ENCODE measurements at regions not wholly inside any gene's neighbourhood (a gene's known extent, or its start where the extent isn't known, plus 50 kb on each side); places are given as distances from the start of the nearest gene placed in this dataset.

DNA sequence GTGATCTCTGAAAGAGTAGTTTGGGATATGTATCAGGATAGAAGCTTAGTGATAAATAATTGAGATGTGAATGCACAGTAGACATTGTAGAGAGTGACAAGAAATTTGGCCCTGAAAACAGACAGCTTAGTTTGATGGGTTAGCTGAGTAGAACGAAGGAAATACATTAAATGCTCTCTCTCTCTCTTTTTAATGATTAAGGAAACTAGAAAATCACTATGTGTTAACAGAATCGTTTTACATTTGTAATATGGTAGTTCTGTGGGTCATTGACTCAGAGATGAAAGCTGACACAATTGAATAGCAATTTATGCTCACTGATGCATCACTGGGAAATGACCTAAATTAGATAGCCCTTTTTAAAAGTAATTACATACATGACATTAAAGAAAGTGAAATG lies 739.8 kb upstream of the PTPRD start:
- no peak overlapping the region for H3K4me2 ChIP-seq
- POLR2A ChIA-PET = no interaction called here
- CTCF ChIA-PET = no interaction called here
- no peak overlapping the region for H3K4me3 ChIP-seq
- H3K27ac ChIP-seq = no peak overlapping the region
- no peaks in the 10 kb centered on the region for H3K4me1 ChIP-seq
- 0% methylated on average over 2 of the region's 2 CpGs for WGBS (ENCODE audit: missing lambda C conversion rate)
- H3K9me3 ChIP-seq = no peaks in the 10 kb centered on the region
- ATAC-seq (no peak), DNase-seq (ENCODE audit: low read depth in 1 of 2, low spot score in 1 of 2) (no peak), FAIRE-seq (no peak)
- TF ChIP-seq CHD4 (IDR thresholded peaks at IDR 0.05; ENCODE audit: borderline replicate concordance) (no peak), RNF2 (IDR thresholded peaks at IDR 0.05; ENCODE audit: borderline replicate concordance, low read depth) (no peak), TP53 (CRISPR knock-in tag; IDR thresholded peaks at IDR 0.05) (no peak), ESRRA (IDR thresholded peaks at IDR 0.05; ENCODE audit: borderline replicate concordance, low read length) (no peak), KDM5A (IDR thresholded peaks at IDR 0.05) (no peak), RARB (CRISPR knock-in tag; IDR thresholded peaks at IDR 0.05) (no peak), JUN (IDR thresholded peaks at IDR 0.05) (no peak), HOXA7 (CRISPR knock-in tag; IDR thresholded peaks at IDR 0.05) (no peak), EP300 (IDR thresholded peaks at IDR 0.05) (no peak), ZC3H11A (IDR thresholded peaks at IDR 0.05) (no peak), EHMT2 (IDR thresholded peaks at IDR 0.05; ENCODE audit: low read depth) (no peak)
- TF ChIP-seq, protein P1, sequence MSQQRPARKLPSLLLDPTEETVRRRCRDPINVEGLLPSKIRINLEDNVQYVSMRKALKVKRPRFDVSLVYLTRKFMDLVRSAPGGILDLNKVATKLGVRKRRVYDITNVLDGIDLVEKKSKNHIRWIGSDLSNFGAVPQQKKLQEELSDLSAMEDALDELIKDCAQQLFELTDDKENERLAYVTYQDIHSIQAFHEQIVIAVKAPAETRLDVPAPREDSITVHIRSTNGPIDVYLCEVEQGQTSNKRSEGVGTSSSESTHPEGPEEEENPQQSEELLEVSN (IDR thresholded peaks at IDR 0.05; ENCODE audit: borderline replicate concordance, low read depth) = no peak

GRCh38 chr9:11356067-11356466 lies 743.3 kb upstream of the PTPRD start:
- DNase-seq (ENCODE audit: low read depth in 1 of 2, low spot score in 1 of 2) (no peak), ATAC-seq (no peak), FAIRE-seq (no peak)
- ChIA-PET POLR2A (no interaction called here), CTCF (no interaction called here)
- TF ChIP-seq PHF8 (IDR thresholded peaks at IDR 0.05; ENCODE audit: borderline replicate concordance, low read depth) (no peak), FOSB (CRISPR knock-in tag; IDR thresholded peaks at IDR 0.05) (no peak), CBX2 (IDR thresholded peaks at IDR 0.05; ENCODE audit: borderline replicate concordance, low read depth) (no peak), ELK1 (IDR thresholded peaks at IDR 0.05; ENCODE audit: low read depth, low read length) (no peak), MAFK (IDR thresholded peaks at IDR 0.05; ENCODE audit: partially characterized antibody) (no peak), BHLHE40 (IDR thresholded peaks at IDR 0.05; ENCODE audit: low read depth, low read length) (no peak), NFE2L2 (conservative IDR thresholded peaks at IDR 0.05; ENCODE audit: low read length) (no peak), ZFP36 (IDR thresholded peaks at IDR 0.05; ENCODE audit: borderline replicate concordance, partially characterized antibody) (no peak), GATA3 (IDR thresholded peaks at IDR 0.05; ENCODE audit: borderline replicate concordance) (no peak), RNF2 (IDR thresholded peaks at IDR 0.05; ENCODE audit: borderline replicate concordance, low read depth) (no peak), CHD4 (IDR thresholded peaks at IDR 0.05; ENCODE audit: borderline replicate concordance) (no peak), MYC (IDR thresholded peaks at IDR 0.05; ENCODE audit: borderline replicate concordance, low read length) (no peak), EHF (CRISPR knock-in tag; IDR thresholded peaks at IDR 0.05) (no peak), ZSCAN20 (CRISPR knock-in tag; IDR thresholded peaks at IDR 0.05) (no peak)
- TF ChIP-seq, protein P2, sequence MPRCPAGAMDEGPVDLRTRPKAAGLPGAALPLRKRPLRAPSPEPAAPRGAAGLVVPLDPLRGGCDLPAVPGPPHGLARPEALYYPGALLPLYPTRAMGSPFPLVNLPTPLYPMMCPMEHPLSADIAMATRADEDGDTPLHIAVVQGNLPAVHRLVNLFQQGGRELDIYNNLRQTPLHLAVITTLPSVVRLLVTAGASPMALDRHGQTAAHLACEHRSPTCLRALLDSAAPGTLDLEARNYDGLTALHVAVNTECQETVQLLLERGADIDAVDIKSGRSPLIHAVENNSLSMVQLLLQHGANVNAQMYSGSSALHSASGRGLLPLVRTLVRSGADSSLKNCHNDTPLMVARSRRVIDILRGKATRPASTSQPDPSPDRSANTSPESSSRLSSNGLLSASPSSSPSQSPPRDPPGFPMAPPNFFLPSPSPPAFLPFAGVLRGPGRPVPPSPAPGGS (IDR thresholded peaks at IDR 0.05) = no peak
- TF ChIP-seq, protein P3, sequence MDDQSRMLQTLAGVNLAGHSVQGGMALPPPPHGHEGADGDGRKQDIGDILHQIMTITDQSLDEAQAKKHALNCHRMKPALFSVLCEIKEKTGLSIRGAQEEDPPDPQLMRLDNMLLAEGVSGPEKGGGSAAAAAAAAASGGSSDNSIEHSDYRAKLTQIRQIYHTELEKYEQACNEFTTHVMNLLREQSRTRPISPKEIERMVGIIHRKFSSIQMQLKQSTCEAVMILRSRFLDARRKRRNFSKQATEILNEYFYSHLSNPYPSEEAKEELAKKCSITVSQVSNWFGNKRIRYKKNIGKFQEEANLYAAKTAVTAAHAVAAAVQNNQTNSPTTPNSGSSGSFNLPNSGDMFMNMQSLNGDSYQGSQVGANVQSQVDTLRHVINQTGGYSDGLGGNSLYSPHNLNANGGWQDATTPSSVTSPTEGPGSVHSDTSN (IDR thresholded peaks at IDR 0.05) = no peak
- Histone ChIP-seq H3K4me3 (no peak overlapping the region), H3K4me1 (no peaks in the 10 kb centered on the region), H3K27ac (no peak overlapping the region), H3K9me3 (no peaks in the 10 kb centered on the region), H3K4me2 (no peak overlapping the region)

Data from A549 (cell line).